A549 (cell line): ENCODE measurements at regions not wholly inside any gene's neighbourhood (a gene's known extent, or its start where the extent isn't known, plus 50 kb on each side); places are given as distances from the start of the nearest gene placed in this dataset.

ENCODE experiments used
- ATAC-seq, 2 experiments: fragments of 200-7000 bp in 1 of 2; fragments of >200 bp in 1 of 2; cut with Nextera tagmentation in 1 of 2; cut with Tn5 transposase in 1 of 2; 3 replicates each; pipeline versions ENCODE4 v1.8.0 to v1.9.1; 2018 to 2020; ENCODE audit warnings: mild to moderate bottlenecking in 1 of 2, moderate library complexity in 1 of 2
- CTCF ChIA-PET: fragments of 300-600 bp; sonication (Branson Sonifier 250); formaldehyde crosslinking; extraction: SDS; loops from one replicate; lab custom pipeline; 2021; ENCODE audit warnings: antibody characterized with exemption, inconsistent platforms; lab: Yijun Ruan, JAX
- POLR2A ChIA-PET: fragments of 350-600 bp; formaldehyde crosslinking; extraction: SDS; loops from one replicate; lab custom pipeline; 2021; ENCODE audit warnings: antibody characterized with exemption, inconsistent platforms; lab: Yijun Ruan, JAX
- DNase-seq, 2 experiments: peaks; one replicate each; pipeline versions ENCODE4 v3.0.0 to v3.0.0-alpha.2; 2011 to 2016; ENCODE audit warnings: low read depth in 1 of 2, low spot score in 1 of 2
- FAIRE-seq: peaks from 2 replicates; lab custom pipeline; 2011; peaks lifted over from hg19 to GRCh38; lab: Jason Lieb, UNC
- H3K27ac ChIP-seq, 2 experiments: fragments of >200 bp; sonication (Bioruptor Twin); formaldehyde crosslinking; 3 replicates each; pipeline ENCODE4 v1.5.1; 2016 to 2017
- H3K4me1 ChIP-seq: fragments of >200 bp; sonication (Bioruptor Twin); formaldehyde crosslinking; 3 replicates; pipeline ENCODE4 v1.6.1; 2016
- H3K4me2 ChIP-seq: fragments of >200 bp; sonication (Bioruptor Twin); formaldehyde crosslinking; 3 replicates; pipeline ENCODE4 v1.6.1; 2016
- H3K4me3 ChIP-seq: fragments of >200 bp; sonication (Bioruptor Twin); formaldehyde crosslinking; 3 replicates; pipeline ENCODE4 v1.5.1; 2016
- H3K9me3 ChIP-seq: fragments of >200 bp; sonication (Bioruptor Twin); formaldehyde crosslinking; 3 replicates; pipeline ENCODE4 v1.6.1; 2016
- CBX2 ChIP-seq: fragments of 200-600 bp; sonication (generic); IDR thresholded peaks from 2 replicates; pipeline ENCODE4 v1.6.1; 2016; ENCODE audit warnings: low read depth, mild to moderate bottlenecking, borderline replicate concordance
- CHD4 ChIP-seq: fragments of 200-600 bp; sonication (generic); IDR thresholded peaks from 2 replicates; pipeline ENCODE4 v1.6.1; 2016; ENCODE audit warnings: antibody characterized with exemption, mild to moderate bottlenecking, borderline replicate concordance
- E2F6 ChIP-seq: IDR thresholded peaks from 2 replicates; pipeline ENCODE4 v1.6.1; 2012; ENCODE audit warnings: low read depth, borderline replicate concordance
- EHF ChIP-seq: fragments of 250-450 bp; sonication (Bioruptor Pico); IDR thresholded peaks from 2 replicates; pipeline ENCODE4 v1.5.0; 2020; ENCODE audit warnings: mild to moderate bottlenecking
- EHMT2 ChIP-seq: fragments of 200-600 bp; sonication (generic); IDR thresholded peaks from 2 replicates; pipeline ENCODE4 v1.6.1; 2016; ENCODE audit warnings: antibody characterized with exemption, low read depth, mild to moderate bottlenecking, moderate library complexity
- ELK1 ChIP-seq: fragments of 150-350 bp; IDR thresholded peaks from 2 replicates; pipeline ENCODE4 v1.6.1; 2014; ENCODE audit warnings: low read depth, mild to moderate bottlenecking, low read length
- ESRRA ChIP-seq: fragments of 150-350 bp; IDR thresholded peaks from 2 replicates; pipeline ENCODE4 v1.6.1; 2014; ENCODE audit warnings: mild to moderate bottlenecking, low read length, borderline replicate concordance
- FOSL2 ChIP-seq, 2 experiments: fragments of 450-650 bp in 1 of 2; fragments of >200 bp in 1 of 2; sonication (Bioruptor Twin) in 1 of 2; formaldehyde crosslinking; IDR thresholded peaks; 2 replicates each; pipeline versions ENCODE4 v1.5.0 to v1.6.1; 2016 to 2020; ENCODE audit warnings: mild to moderate bottlenecking in 1 of 2, moderate library complexity in 1 of 2
- GATA3 ChIP-seq: IDR thresholded peaks from 2 replicates; pipeline ENCODE4 v1.6.1; 2012; ENCODE audit warnings: borderline replicate concordance
- HMGXB4 ChIP-seq: fragments of 250-450 bp; sonication (Bioruptor Pico); IDR thresholded peaks from 2 replicates; pipeline ENCODE4 v1.5.0; 2021; ENCODE audit warnings: mild to moderate bottlenecking, moderate library complexity, borderline replicate concordance
- HOXB5 ChIP-seq: fragments of 250-450 bp; sonication (Bioruptor Pico); IDR thresholded peaks from 2 replicates; pipeline ENCODE4 v1.5.0; 2020; ENCODE audit warnings: mild to moderate bottlenecking, moderate library complexity
- JUN ChIP-seq, 2 experiments: fragments of >200 bp; sonication (Bioruptor Twin); formaldehyde crosslinking; IDR thresholded peaks; 2 replicates in 1 of 2; 3 replicates in 1 of 2; pipeline ENCODE4 v1.6.1; 2016 to 2017
- MAFK ChIP-seq: fragments of 450-650 bp; IDR thresholded peaks from 2 replicates; pipeline ENCODE4 v1.6.1; 2014; ENCODE audit not compliant: partially characterized antibody
- MAX ChIP-seq: IDR thresholded peaks from 2 replicates; pipeline ENCODE4 v1.6.1; 2012
- POLR2A ChIP-seq: IDR thresholded peaks from 2 replicates; pipeline ENCODE4 v1.6.1; 2012; ENCODE audit warnings: mild to moderate bottlenecking, low read length
- POLR2AphosphoS2 ChIP-seq: conservative IDR thresholded peaks from 2 replicates; pipeline ENCODE4 v1.6.1; 2012; ENCODE audit warnings: low read length, improper control_type of control experiment, inconsistent platforms
- RCOR1 ChIP-seq: fragments of 150-350 bp; IDR thresholded peaks from 2 replicates; pipeline ENCODE4 v1.6.1; 2014; ENCODE audit warnings: antibody characterized with exemption, low read length, low read depth
- REST ChIP-seq: fragments of 200-600 bp; sonication (generic); IDR thresholded peaks from 2 replicates; pipeline ENCODE4 v1.6.1; 2016; ENCODE audit warnings: antibody characterized with exemption, mild to moderate bottlenecking, moderate library complexity
- TP53 ChIP-seq: fragments of 250-450 bp; sonication (Bioruptor Pico); IDR thresholded peaks from 2 replicates; pipeline ENCODE4 v1.5.0; 2021; ENCODE audit warnings: mild to moderate bottlenecking, moderate library complexity
- ZSCAN20 ChIP-seq: fragments of 250-450 bp; sonication (Bioruptor Pico); IDR thresholded peaks from 2 replicates; pipeline ENCODE4 v1.8.0; 2022; ENCODE audit warnings: mild to moderate bottlenecking, moderate library complexity
- WGBS: methylation state at CpG from one replicate; pipeline ENCODE4 v1.1.6; 2017; ENCODE audit errors: missing lambda C conversion rate; 5-methylcytosine and 5-hydroxymethylcytosine counted together

GRCh38 chr10:132481690-132482089 lies 55.9 kb upstream of the INPP5A start:
- WGBS, result 84% methylated on average over 10 of the region's 10 CpGs
- POLR2A ChIA-PET, result no interaction called here
- no peak for FAIRE-seq

More at GRCh38 chr10:132481690-132482089, 55.9 kb upstream of the INPP5A start:
- no peak overlapping the region for H3K4me2 ChIP-seq
- H3K4me1 ChIP-seq, result no peaks in the 10 kb centered on the region
- DNase-seq (no peak), ATAC-seq (no peak)
- no peaks in the 10 kb centered on the region for H3K9me3 ChIP-seq
- no peak overlapping the region for H3K4me3 ChIP-seq
- H3K27ac ChIP-seq, result no peak overlapping the region; a peak in 1 of 6 replicates
- TF ChIP-seq REST, result no peak
- TF ChIP-seq HMGXB4 (CRISPR knock-in tag), result no peak
- no peak for TF ChIP-seq CHD4
- no peak for TF ChIP-seq MAX
- no peak for TF ChIP-seq RCOR1
- TF ChIP-seq ESRRA, result no peak
- no peak for TF ChIP-seq GATA3
- no peak for TF ChIP-seq CBX2
- no peak for TF ChIP-seq TP53 (CRISPR knock-in tag)
- no peak for TF ChIP-seq MAFK
- no peak for TF ChIP-seq ZSCAN20
- TF ChIP-seq HOXB5, result no peak
- no peak for TF ChIP-seq FOSL2 (IDR thresholded peaks at IDR 0.05)
- TF ChIP-seq FOSL2 (CRISPR knock-in tag; IDR thresholded peaks at IDR 0.05), result no peak
- TF ChIP-seq EHMT2, result no peak
- TF ChIP-seq POLR2AphosphoS2, result no peak
- TF ChIP-seq POLR2A, result no peak
- no peak for TF ChIP-seq JUN (IDR thresholded peaks at IDR 0.05)
- no peak for TF ChIP-seq ELK1
- no peak for TF ChIP-seq EHF (CRISPR knock-in tag)
- TF ChIP-seq E2F6, result no peak
- CTCF ChIA-PET, result interaction anchor here (0.8 kb wide), 1 partner anchor 23 kb away, joined by 3 read pairs; no protein-coding TSS in a partner anchor
